Tibial nerve (tissue), 4 donors: ENCODE measurements at regions not wholly inside any gene's neighbourhood (a gene's known extent, or its start where the extent isn't known, plus 50 kb on each side); places are given as distances from the start of the nearest gene placed in this dataset.

Experiments
- DNase-seq, 2 donors: peaks; one replicate each; pipeline ENCODE4 v3.0.0-alpha.2; 2019; ENCODE audit warnings: low spot score in 2 of 2
- H3K27ac ChIP-seq, 4 donors: fragments of 200-600 bp; sonication (generic) in 3 of 4; one replicate each; pipeline ENCODE4 v1.5.1; 2017 to 2019; ENCODE audit warnings: mild to moderate bottlenecking in 1 of 4
- H3K27me3 ChIP-seq, 2 donors: fragments of 200-600 bp; sonication (generic) in 1 of 2; one replicate each; pipeline versions ENCODE4 v1.5.1 to v1.6.0; 2017 to 2019
- H3K36me3 ChIP-seq, 3 donors: fragments of 200-600 bp; sonication (generic); one replicate each; pipeline ENCODE4 v1.5.1; 2018 to 2019
- H3K4me1 ChIP-seq, 4 donors: fragments of 200-600 bp; sonication (generic) in 3 of 4; one replicate each; pipeline ENCODE4 v1.5.1; 2017 to 2019
- H3K4me3 ChIP-seq, 4 donors: fragments of 200-600 bp; sonication (generic) in 3 of 4; one replicate each; pipeline ENCODE4 v1.5.1; 2017 to 2019; ENCODE audit warnings: mild to moderate bottlenecking in 1 of 4, moderate library complexity in 1 of 4
- H3K9me3 ChIP-seq, 4 donors: fragments of 200-600 bp; sonication (generic) in 3 of 4; one replicate each; pipeline ENCODE4 v1.5.1; 2017 to 2019
- CTCF ChIP-seq, 5 experiments: fragments of 200-600 bp in 3 of 5; fragments of 450-650 bp in 2 of 5; sonication (generic) in 3 of 5; IDR thresholded peaks; one replicate each; pipeline ENCODE4 v1.5.1; 2016 to 2019; ENCODE audit warnings: antibody characterized with exemption in 5 of 5, mild to moderate bottlenecking in 3 of 5, moderate library complexity in 2 of 5
- EP300 ChIP-seq, 2 donors: sonication (generic); formaldehyde crosslinking; IDR thresholded peaks; one replicate each; pipeline ENCODE4 v1.6.1; 2017; ENCODE audit warnings: antibody characterized with exemption in 2 of 2, mild to moderate bottlenecking in 1 of 2
- POLR2A ChIP-seq, 2 donors: fragments of 450-650 bp; IDR thresholded peaks; one replicate each; pipeline ENCODE4 v1.6.1; 2017; ENCODE audit warnings: antibody characterized with exemption in 2 of 2, mild to moderate bottlenecking in 2 of 2, moderate library complexity in 2 of 2
- WGBS, 2 donors: methylation state at CpG; one replicate each; pipeline ENCODE4 v1.1.5; 2018; 5-methylcytosine and 5-hydroxymethylcytosine counted together

GRCh38 chr6:137708481-137708880 lies 158.6 kb upstream of the TNFAIP3 start:
- 33 to 38% methylated on average over 1 of the region's 1 CpG for WGBS, 2 donors
- H3K36me3 ChIP-seq: no peaks in the 10 kb centered on the region
- DNase-seq: no peak
- peak overlapping the region in 1 of 4 donors; percentile 36 for H3K27ac ChIP-seq
- H3K4me1 ChIP-seq: peaks cover 0 to 25% (median 4%) of the 10 kb centered on the region in 4 donors
- H3K27me3 ChIP-seq: no peaks in the 10 kb centered on the region
- no peak overlapping the region for H3K4me3 ChIP-seq
- TF ChIP-seq EP300 (IDR thresholded peaks at IDR 0.05): no peak
- TF ChIP-seq POLR2A (IDR thresholded peaks at IDR 0.05): no peak
- no peak for TF ChIP-seq CTCF (IDR thresholded peaks at IDR 0.05)
- H3K9me3 ChIP-seq: no peaks in the 10 kb centered on the region

- TF ChIP-seq EP300 (IDR thresholded peaks at IDR 0.05) (no peak), CTCF (IDR thresholded peaks at IDR 0.05) (no peak), POLR2A (IDR thresholded peaks at IDR 0.05) (no peak)
- Histone ChIP-seq H3K27me3 (no peaks in the 10 kb centered on the region), H3K27ac (no peak overlapping the region), H3K4me3 (no peak overlapping the region), H3K9me3 (no peaks in the 10 kb centered on the region), H3K36me3 (no peaks in the 10 kb centered on the region), H3K4me1 (peaks cover 0 to 25% (median 4%) of the 10 kb centered on the region in 4 donors)
- no peak for DNase-seq
- WGBS, 2 donors: 93 to 94% methylated on average over 7 of the region's 7 CpGs
Observed at GRCh38 chr6:137709424-137710236, 157.4 kb upstream of the TNFAIP3 start.

- no peak overlapping the region for H3K4me3 ChIP-seq
- no peaks in the 10 kb centered on the region for H3K9me3 ChIP-seq
- 50 to 52% methylated on average over 1 of the region's 1 CpG for WGBS, 2 donors
- DNase-seq: no peak
- TF ChIP-seq EP300 (IDR thresholded peaks at IDR 0.05) (no peak), POLR2A (IDR thresholded peaks at IDR 0.05) (no peak), CTCF (IDR thresholded peaks at IDR 0.05) (no peak)
- H3K27me3 ChIP-seq: no peaks in the 10 kb centered on the region
- H3K4me1 ChIP-seq: peaks cover 0 to 14% (median 3%) of the 10 kb centered on the region in 4 donors
- H3K27ac ChIP-seq: no peak overlapping the region
- no peaks in the 10 kb centered on the region for H3K36me3 ChIP-seq
Observed at GRCh38 chr6:137711972-137712371, 155.1 kb upstream of the TNFAIP3 start.

- Histone ChIP-seq H3K9me3 (no peaks in the 10 kb centered on the region), H3K27me3 (no peaks in the 10 kb centered on the region), H3K4me1 (peaks cover 0 to 10% (median 2%) of the 10 kb centered on the region in 4 donors), H3K4me3 (no peak overlapping the region), H3K36me3 (no peaks in the 10 kb centered on the region), H3K27ac (no peak overlapping the region)
- TF ChIP-seq CTCF (IDR thresholded peaks at IDR 0.05) (no peak), EP300 (IDR thresholded peaks at IDR 0.05) (no peak), POLR2A (IDR thresholded peaks at IDR 0.05) (no peak)
- DNase-seq: no peak
- 95 to 97% methylated on average over 5 of the region's 5 CpGs for WGBS, 2 donors
Observed at GRCh38 chr6:137712587-137712986, 154.5 kb upstream of the TNFAIP3 start.

GRCh38 chr6:137715589-137716045 lies 151.4 kb upstream of the TNFAIP3 start:
- Histone ChIP-seq H3K4me3 (no peak overlapping the region), H3K9me3 (no peaks in the 10 kb centered on the region), H3K4me1 (no peaks in the 10 kb centered on the region), H3K27ac (no peak overlapping the region), H3K36me3 (no peaks in the 10 kb centered on the region), H3K27me3 (no peaks in the 10 kb centered on the region)
- 61 to 63% methylated on average over 4 of the region's 4 CpGs for WGBS, 2 donors
- DNase-seq: no peak
- TF ChIP-seq POLR2A (IDR thresholded peaks at IDR 0.05) (no peak), EP300 (IDR thresholded peaks at IDR 0.05) (no peak), CTCF (IDR thresholded peaks at IDR 0.05) (no peak)
